ENCODE measurements at regions not wholly inside any gene's neighbourhood (a gene's known extent, or its start where the extent isn't known, plus 50 kb on each side); places are given as distances from the start of the nearest gene placed in this dataset.

DNA sequence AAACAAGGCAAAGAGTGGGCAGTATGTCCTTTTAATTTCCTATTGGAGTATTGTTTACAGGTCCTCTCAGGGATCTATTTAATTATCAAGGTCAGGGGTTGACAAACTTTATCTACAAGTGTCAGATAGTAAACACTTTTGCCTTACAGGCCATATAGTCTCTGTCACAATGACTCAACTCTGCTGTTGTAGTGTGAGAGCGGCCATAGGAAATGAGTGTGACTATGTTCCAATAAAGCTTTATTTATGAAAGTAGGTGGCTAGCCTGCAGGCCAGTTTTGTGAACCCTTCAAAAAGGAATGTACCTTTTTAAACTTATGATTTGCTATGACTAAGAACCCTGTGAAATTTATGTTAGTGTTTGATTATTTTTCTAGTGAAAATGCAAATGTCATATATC lies 156.1 kb downstream of the GPAT3 start:
- Histone ChIP-seq H2AFZ (replicated peaks; ENCODE audit: low read length, poor library complexity) (no peak overlapping the region), H4K5ac (ENCODE audit: low read depth, low read length) (no peak overlapping the region), H2BK120ac (ENCODE audit: low read depth, low read length) (no peak overlapping the region), H3K9me3 (ENCODE audit: control insufficient read depth, insufficient read depth, low read length) (no peaks in the 10 kb centered on the region), H3K56ac (ENCODE audit: extremely low read depth, insufficient read depth, low read length) (no peak overlapping the region), H3K79me1 (ENCODE audit: low read depth in 1 of 2, low read length in 2 of 2) (no peaks in the 10 kb centered on the region), H3K27ac (ENCODE audit: insufficient read depth, low read length) (no peak overlapping the region), H2AK9ac (replicated peaks; ENCODE audit: low read depth, low read length, poor library complexity) (no peak overlapping the region), H3K4me2 (ENCODE audit: low read depth, low read length) (no peak overlapping the region), H3K9ac (ENCODE audit: low read depth, low read length) (no peak overlapping the region), H4K91ac (ENCODE audit: insufficient read depth, low read depth, low read length) (no peak overlapping the region), H3K27me3 (ENCODE audit: control insufficient read depth, insufficient read depth, low read length) (no peaks in the 10 kb centered on the region), H3K23ac (ENCODE audit: low read depth, low read length) (no peak overlapping the region), H3K4ac (ENCODE audit: low read depth, low read length) (no peak overlapping the region), H4K20me1 (ENCODE audit: insufficient read depth, low read length) (no peaks in the 10 kb centered on the region), H3K4me1 (ENCODE audit: control insufficient read depth, insufficient read depth, low read length) (no peaks in the 10 kb centered on the region), H4K8ac (ENCODE audit: low read depth in 2 of 2, low read length in 2 of 2) (no peak overlapping the region), H2AK5ac (ENCODE audit: low read depth, low read length) (no peak overlapping the region), H3K14ac (replicated peaks; ENCODE audit: low read depth, low read length) (no peak overlapping the region), H3K4me3 (ENCODE audit: insufficient read depth, low read depth, low read length) (no peak overlapping the region), H3K36me3 (ENCODE audit: control insufficient read depth, insufficient read depth, low read length) (no peaks in the 10 kb centered on the region), H2BK20ac (ENCODE audit: low read depth, low read length) (no peak overlapping the region), H3K18ac (ENCODE audit: low read depth, low read length) (no peak overlapping the region), H2BK5ac (ENCODE audit: low read depth, low read length, poor library complexity, severe bottlenecking) (no peak overlapping the region), H3K9me1 (ENCODE audit: insufficient read depth, low read length) (peaks cover 3% of the 10 kb centered on the region; the same call in 1 of the 2 replicates), H2BK15ac (ENCODE audit: low read depth, low read length) (no peak overlapping the region)
- ATAC-seq (ENCODE audit: low read depth) (no peak), DNase-seq (no peak)
- intact Hi-C loops (cut with micrococcal nuclease) (no loop called here), in situ Hi-C loops (cut with MboI; ENCODE audit: low sequenced_read_pairs) (no loop called here), dilution Hi-C loops (cut with HindIII; ENCODE audit: low sequenced_read_pairs, unreplicated experiment) (no loop called here)
- WGBS, 2 experiments (ENCODE audit: extremely low coverage in 2 of 2, insufficient read length in 1 of 2) = no CpG with 5 or more reads among the region's 1 CpG
- CTCF ChIA-PET = no interaction called here
- no peak for TF ChIP-seq BHLHE40 (IDR thresholded peaks at IDR 0.05; ENCODE audit: low read depth, low read length)
- no TSS peak for BruUV-seq (replicated peaks)
- POLR2A ChIA-PET (ENCODE audit: unreplicated experiment) = no interaction called here

Measured in IMR-90 (cell line).